A673 (cell line): ENCODE measurements at regions not wholly inside any gene's neighbourhood (a gene's known extent, or its start where the extent isn't known, plus 50 kb on each side); places are given as distances from the start of the nearest gene placed in this dataset.
A peak's percentile ranks its signal among the peaks of the same experiment; 100 is the strongest.

Source experiments
- BruUV-seq: library from RNA; stranded (reverse); fragments of 400-500 nt; replicated peaks from 2 replicates; lab custom pipeline; 2021; lab: Mats Ljungman, UMichigan
- CTCF ChIA-PET: fragments of 300-600 bp; sonication (Branson Sonifier 250); formaldehyde crosslinking; loops from one replicate; lab custom pipeline; 2022; ENCODE audit warnings: antibody characterized with exemption; lab: Charles Lee
- POLR2A ChIA-PET: fragments of 300-600 bp; sonication (Branson Sonifier 250); formaldehyde crosslinking; loops from one replicate; lab custom pipeline; 2022; ENCODE audit warnings: antibody characterized with exemption; ENCODE audit not compliant: low non-redundant PET; lab: Charles Lee
- DNase-seq: peaks from one replicate; pipeline ENCODE4 v3.0.0-alpha.2; 2015; ENCODE audit warnings: low spot score
- H3K27ac ChIP-seq: fragments of 200-600 bp; sonication (generic); 2 replicates; pipeline ENCODE4 v1.5.1; 2016; ENCODE audit warnings: mixed run types, low read depth, mild to moderate bottlenecking, mixed read lengths, antibody characterized with exemption, low read length; ENCODE audit not compliant: poor library complexity, severe bottlenecking
- H3K27me3 ChIP-seq: fragments of 200-600 bp; sonication (generic); replicated peaks from 2 replicates; pipeline ENCODE4 v1.6.1; 2017; ENCODE audit warnings: mixed run types, low read depth, mild to moderate bottlenecking, mixed read lengths, antibody characterized with exemption, low read length; ENCODE audit not compliant: insufficient read depth, poor library complexity
- H3K36me3 ChIP-seq: fragments of 200-600 bp; sonication (generic); 2 replicates; pipeline ENCODE4 v1.6.1; 2016; ENCODE audit warnings: mixed run types, mild to moderate bottlenecking, mixed read lengths, antibody characterized with exemption, low read length; ENCODE audit not compliant: insufficient read depth, poor library complexity, severe bottlenecking
- H3K4me1 ChIP-seq: fragments of 200-600 bp; sonication (generic); 2 replicates; pipeline ENCODE4 v1.6.1; 2017; ENCODE audit warnings: mixed run types, mild to moderate bottlenecking, mixed read lengths, antibody characterized with exemption, low read length; ENCODE audit not compliant: insufficient read depth, poor library complexity, severe bottlenecking
- H3K4me3 ChIP-seq: fragments of 200-600 bp; sonication (generic); 2 replicates; pipeline ENCODE4 v1.5.1; 2016; ENCODE audit warnings: low read depth, mixed run types, mild to moderate bottlenecking, mixed read lengths, low read length; ENCODE audit not compliant: poor library complexity, severe bottlenecking
- H3K9me3 ChIP-seq: fragments of 200-600 bp; sonication (generic); 2 replicates; pipeline ENCODE4 v1.6.1; 2016; ENCODE audit warnings: mixed run types, low read depth, mild to moderate bottlenecking, mixed read lengths, antibody characterized with exemption, low read length; ENCODE audit not compliant: poor library complexity, severe bottlenecking
- CTCF ChIP-seq: fragments of 300-800, 200-600 bp; sonication (generic); conservative IDR thresholded peaks from 2 replicates; pipeline ENCODE4 v1.5.1; 2017; ENCODE audit warnings: low read depth, mild to moderate bottlenecking, antibody characterized with exemption, low read length, moderate library complexity, mixed read lengths
- EZH2 ChIP-seq: fragments of 200-600 bp; sonication (generic); IDR thresholded peaks from 2 replicates; pipeline ENCODE4 v1.6.1; 2017; ENCODE audit warnings: borderline replicate concordance, low read depth, mild to moderate bottlenecking, mixed read lengths, antibody characterized with exemption, low read length; ENCODE audit not compliant: poor library complexity, severe bottlenecking
- intact Hi-C: fragments of 100-400 bp; cut with micrococcal nuclease; formaldehyde crosslinking; loops from one replicate; pipeline ENCODE4 v1.10.0; 2022; ENCODE audit not compliant: unreplicated experiment

- intact Hi-C loops, result no loop called here
- ChIA-PET CTCF (no interaction called here), POLR2A (no interaction called here)
- BruUV-seq, result no TSS peak
- H3K27ac ChIP-seq, result no peak overlapping the region
- no peaks in the 10 kb centered on the region for H3K36me3 ChIP-seq
- no peak for DNase-seq
- TF ChIP-seq EZH2 (no peak), CTCF (no peak)
- H3K4me1 ChIP-seq, result no peaks in the 10 kb centered on the region
- H3K27me3 ChIP-seq, result no peaks in the 10 kb centered on the region
- H3K4me3 ChIP-seq, result no peak overlapping the region
- H3K9me3 ChIP-seq, result no peaks in the 10 kb centered on the region
Observed at GRCh38 chr20:40100261-40100660, 588.8 kb downstream of the MAFB start.

DNA sequence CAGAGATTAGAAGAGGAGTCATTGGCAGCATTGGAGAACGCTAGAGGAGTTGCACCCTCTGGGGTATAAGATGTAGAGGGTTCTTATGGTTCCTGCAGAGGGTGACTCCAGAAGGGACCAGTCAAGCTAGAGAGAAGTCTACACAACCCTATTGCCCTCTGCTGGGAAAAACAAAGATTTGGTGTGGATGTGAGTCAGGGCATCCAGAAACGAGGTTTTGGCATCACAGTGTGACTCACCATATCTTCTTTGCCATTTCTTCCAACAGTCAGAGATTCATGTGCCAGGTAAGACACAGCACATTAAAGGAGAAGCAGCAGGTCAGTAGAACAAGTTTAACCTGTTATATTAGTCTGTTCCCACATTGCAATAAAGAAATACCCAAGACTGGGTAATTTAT, 598.8 kb downstream of the MAFB start:
- ChIA-PET POLR2A (no interaction called here), CTCF (no interaction called here)
- peak; percentile 11 for DNase-seq
- Histone ChIP-seq H3K27ac (no peak overlapping the region), H3K27me3 (no peaks in the 10 kb centered on the region), H3K4me1 (no peaks in the 10 kb centered on the region), H3K36me3 (no peaks in the 10 kb centered on the region), H3K9me3 (no peaks in the 10 kb centered on the region), H3K4me3 (no peak overlapping the region)
- TF ChIP-seq EZH2 (no peak), CTCF (no peak)
- no TSS peak for BruUV-seq
- intact Hi-C loops, result no loop called here

- CTCF ChIA-PET, result no interaction called here
- no TSS peak for BruUV-seq
Observed at GRCh38 chr20:40087496-40087895, 601.5 kb downstream of the MAFB start.

More at GRCh38 chr20:40087496-40087895, 601.5 kb downstream of the MAFB start:
- no peaks in the 10 kb centered on the region for H3K36me3 ChIP-seq
- no peak for DNase-seq
- POLR2A ChIA-PET, result no interaction called here
- no peak overlapping the region for H3K4me3 ChIP-seq
- TF ChIP-seq EZH2 (no peak), CTCF (no peak)
- H3K9me3 ChIP-seq, result no peaks in the 10 kb centered on the region
- H3K4me1 ChIP-seq, result no peaks in the 10 kb centered on the region
- intact Hi-C loops, result no loop called here
- no peaks in the 10 kb centered on the region for H3K27me3 ChIP-seq
- H3K27ac ChIP-seq, result no peak overlapping the region
